Tibial nerve (tissue), 4 donors: ENCODE measurements at regions not wholly inside any gene's neighbourhood (a gene's known extent, or its start where the extent isn't known, plus 50 kb on each side); places are given as distances from the start of the nearest gene placed in this dataset.

ENCODE experiments used
- EP300 ChIP-seq, 2 donors: sonication (generic); formaldehyde crosslinking; IDR thresholded peaks; one replicate each; pipeline ENCODE4 v1.6.1; 2017; ENCODE audit warnings: antibody characterized with exemption in 2 of 2, mild to moderate bottlenecking in 1 of 2
- POLR2A ChIP-seq, 2 donors: fragments of 450-650 bp; IDR thresholded peaks; one replicate each; pipeline ENCODE4 v1.6.1; 2017; ENCODE audit warnings: antibody characterized with exemption in 2 of 2, mild to moderate bottlenecking in 2 of 2, moderate library complexity in 2 of 2
- TF ChIP-seq, protein P1 (sequence below), 5 experiments: fragments of 200-600 bp in 3 of 5; fragments of 450-650 bp in 2 of 5; sonication (generic) in 3 of 5; IDR thresholded peaks; one replicate each; pipeline ENCODE4 v1.5.1; 2016 to 2019; ENCODE audit warnings: antibody characterized with exemption in 5 of 5, mild to moderate bottlenecking in 3 of 5, moderate library complexity in 2 of 5

DNA sequence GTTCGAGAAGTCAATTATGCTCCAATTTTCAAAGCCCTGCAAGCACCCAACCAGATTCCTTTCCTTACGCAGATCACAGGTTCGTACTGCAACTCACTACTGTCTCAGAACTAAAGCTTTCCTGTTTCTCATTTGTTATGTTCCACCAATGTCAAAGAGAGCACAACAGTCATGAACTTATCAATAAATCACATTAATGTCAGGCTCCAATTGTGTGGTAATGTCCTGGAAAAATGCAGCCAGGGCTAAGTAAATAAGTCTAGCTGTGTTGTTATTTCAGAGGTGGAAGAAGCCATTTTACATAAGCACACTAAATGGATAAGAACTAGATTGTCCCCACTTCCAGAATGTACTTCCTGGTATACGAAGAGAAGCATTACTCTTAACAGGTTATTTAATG is 488.6 kb upstream of the PTGER4 start:
- TF ChIP-seq, protein P1, sequence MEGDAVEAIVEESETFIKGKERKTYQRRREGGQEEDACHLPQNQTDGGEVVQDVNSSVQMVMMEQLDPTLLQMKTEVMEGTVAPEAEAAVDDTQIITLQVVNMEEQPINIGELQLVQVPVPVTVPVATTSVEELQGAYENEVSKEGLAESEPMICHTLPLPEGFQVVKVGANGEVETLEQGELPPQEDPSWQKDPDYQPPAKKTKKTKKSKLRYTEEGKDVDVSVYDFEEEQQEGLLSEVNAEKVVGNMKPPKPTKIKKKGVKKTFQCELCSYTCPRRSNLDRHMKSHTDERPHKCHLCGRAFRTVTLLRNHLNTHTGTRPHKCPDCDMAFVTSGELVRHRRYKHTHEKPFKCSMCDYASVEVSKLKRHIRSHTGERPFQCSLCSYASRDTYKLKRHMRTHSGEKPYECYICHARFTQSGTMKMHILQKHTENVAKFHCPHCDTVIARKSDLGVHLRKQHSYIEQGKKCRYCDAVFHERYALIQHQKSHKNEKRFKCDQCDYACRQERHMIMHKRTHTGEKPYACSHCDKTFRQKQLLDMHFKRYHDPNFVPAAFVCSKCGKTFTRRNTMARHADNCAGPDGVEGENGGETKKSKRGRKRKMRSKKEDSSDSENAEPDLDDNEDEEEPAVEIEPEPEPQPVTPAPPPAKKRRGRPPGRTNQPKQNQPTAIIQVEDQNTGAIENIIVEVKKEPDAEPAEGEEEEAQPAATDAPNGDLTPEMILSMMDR (IDR thresholded peaks at IDR 0.05) = no peak
- no peak for TF ChIP-seq POLR2A (IDR thresholded peaks at IDR 0.05)
- TF ChIP-seq EP300 (IDR thresholded peaks at IDR 0.05) = no peak
